BJ (cell line): ENCODE measurements at regions not wholly inside any gene's neighbourhood (a gene's known extent, or its start where the extent isn't known, plus 50 kb on each side); places are given as distances from the start of the nearest gene placed in this dataset.

ENCODE experiments used
- CTCF ChIA-PET: fragments of 350-600 bp; formaldehyde crosslinking; extraction: SDS; loops from one replicate; lab custom pipeline; 2021; ENCODE audit warnings: antibody characterized with exemption, inconsistent platforms; lab: Yijun Ruan, JAX
- POLR2A ChIA-PET: fragments of 300-600 bp; sonication (Branson Sonifier 250); formaldehyde crosslinking; extraction: SDS; loops from one replicate; lab custom pipeline; 2021; ENCODE audit warnings: antibody characterized with exemption; lab: Charles Lee
- DNase-seq: peaks from one replicate; pipeline ENCODE4 v3.0.0-alpha.2; 2011; ENCODE audit warnings: low read depth
- H3K27me3 ChIP-seq: 2 replicates; pipeline ENCODE4 v1.6.0; 2011; ENCODE audit warnings: low read length; ENCODE audit not compliant: control insufficient read depth, insufficient read depth
- H3K36me3 ChIP-seq: 2 replicates; pipeline ENCODE4 v1.5.1; 2011; ENCODE audit warnings: low read length; ENCODE audit not compliant: control insufficient read depth, insufficient read depth
- H3K4me3 ChIP-seq: 2 replicates; pipeline ENCODE4 v1.5.1; 2011; ENCODE audit warnings: low read depth, mild to moderate bottlenecking, control low read depth, low read length
- TF ChIP-seq, protein P1 (sequence below): IDR thresholded peaks from 2 replicates; pipeline ENCODE4 v1.5.1; 2011; ENCODE audit warnings: low read depth, mild to moderate bottlenecking, control low read depth, inconsistent platforms, low read length, moderate library complexity; ENCODE audit not compliant: insufficient read depth

DNA sequence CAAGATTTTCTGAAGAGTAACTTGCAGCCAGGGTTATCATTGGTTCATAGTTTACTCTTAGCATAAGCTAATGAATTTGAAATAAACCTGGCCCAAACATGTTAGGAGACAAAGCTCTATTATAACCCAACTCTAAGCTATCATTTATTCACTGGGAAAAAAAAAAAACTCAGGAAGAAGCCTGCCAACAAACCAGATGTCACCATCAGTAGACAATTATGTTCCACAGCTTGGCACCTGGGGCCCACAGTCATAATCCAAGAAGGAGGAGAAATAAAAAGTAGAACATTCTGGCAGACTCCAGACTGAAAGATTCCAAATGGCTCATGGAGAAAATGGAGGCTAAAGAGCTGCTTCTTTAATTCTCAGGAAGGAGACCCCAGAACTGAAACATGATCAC is 100.0 kb upstream of the CNR1 start:
- TF ChIP-seq, protein P1, sequence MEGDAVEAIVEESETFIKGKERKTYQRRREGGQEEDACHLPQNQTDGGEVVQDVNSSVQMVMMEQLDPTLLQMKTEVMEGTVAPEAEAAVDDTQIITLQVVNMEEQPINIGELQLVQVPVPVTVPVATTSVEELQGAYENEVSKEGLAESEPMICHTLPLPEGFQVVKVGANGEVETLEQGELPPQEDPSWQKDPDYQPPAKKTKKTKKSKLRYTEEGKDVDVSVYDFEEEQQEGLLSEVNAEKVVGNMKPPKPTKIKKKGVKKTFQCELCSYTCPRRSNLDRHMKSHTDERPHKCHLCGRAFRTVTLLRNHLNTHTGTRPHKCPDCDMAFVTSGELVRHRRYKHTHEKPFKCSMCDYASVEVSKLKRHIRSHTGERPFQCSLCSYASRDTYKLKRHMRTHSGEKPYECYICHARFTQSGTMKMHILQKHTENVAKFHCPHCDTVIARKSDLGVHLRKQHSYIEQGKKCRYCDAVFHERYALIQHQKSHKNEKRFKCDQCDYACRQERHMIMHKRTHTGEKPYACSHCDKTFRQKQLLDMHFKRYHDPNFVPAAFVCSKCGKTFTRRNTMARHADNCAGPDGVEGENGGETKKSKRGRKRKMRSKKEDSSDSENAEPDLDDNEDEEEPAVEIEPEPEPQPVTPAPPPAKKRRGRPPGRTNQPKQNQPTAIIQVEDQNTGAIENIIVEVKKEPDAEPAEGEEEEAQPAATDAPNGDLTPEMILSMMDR: no peak
- H3K4me3 ChIP-seq: no peak overlapping the region
- ChIA-PET CTCF (interaction anchor here (0.7 kb wide), 1 partner anchor 21 kb away, joined by 4 read pairs; no protein-coding TSS in a partner anchor), POLR2A (no interaction called here)
- H3K36me3 ChIP-seq: no peaks in the 10 kb centered on the region
- DNase-seq: no peak
- no peaks in the 10 kb centered on the region for H3K27me3 ChIP-seq

DNA sequence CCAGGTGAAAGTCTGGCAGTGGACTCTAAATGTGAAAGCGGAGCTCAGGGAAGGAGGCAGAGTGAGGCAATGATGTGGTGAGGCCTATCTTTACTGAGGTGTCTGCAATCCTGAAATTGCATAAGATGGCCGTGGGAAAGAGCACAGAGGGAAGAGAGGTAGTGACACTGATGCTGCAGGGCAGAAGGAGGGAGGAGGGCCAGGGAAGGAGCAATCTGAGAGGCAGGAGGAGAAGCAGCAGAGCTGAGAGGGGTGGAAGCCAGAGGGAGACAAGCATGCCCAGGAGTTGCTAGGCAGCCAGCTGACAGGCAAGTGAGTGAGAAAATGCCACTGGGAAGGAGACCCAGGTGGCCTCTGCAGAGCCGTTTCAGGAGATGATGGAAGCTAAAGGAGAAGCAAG is 97.4 kb upstream of the CNR1 start:
- Histone ChIP-seq H3K36me3 (no peaks in the 10 kb centered on the region), H3K4me3 (no peak overlapping the region), H3K27me3 (no peaks in the 10 kb centered on the region)
- CTCF ChIA-PET: no interaction called here
- TF ChIP-seq, protein P1: no peak
- DNase-seq: no peak
- POLR2A ChIA-PET: no interaction called here

DNA sequence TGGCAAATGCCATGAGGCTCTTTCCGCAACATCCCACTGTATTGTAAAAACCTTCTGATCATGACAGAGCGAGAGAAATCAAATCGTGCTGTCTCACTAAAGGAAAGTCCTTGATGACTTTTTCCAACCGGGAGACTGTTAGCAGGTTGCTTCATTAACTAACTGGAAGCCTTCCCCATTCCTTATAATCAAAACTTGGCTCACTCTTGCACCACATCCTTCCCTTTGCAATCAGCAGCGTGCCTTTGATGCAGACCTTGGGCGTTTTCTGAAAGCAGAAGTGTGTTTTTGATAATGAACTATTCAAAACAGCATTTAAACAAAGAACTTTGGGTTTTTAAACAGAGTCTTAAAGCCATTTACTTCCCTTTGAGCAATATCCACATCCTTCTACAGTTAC is 96.2 kb upstream of the CNR1 start:
- Histone ChIP-seq H3K36me3 (no peaks in the 10 kb centered on the region), H3K4me3 (no peak overlapping the region), H3K27me3 (no peaks in the 10 kb centered on the region)
- POLR2A ChIA-PET: no interaction called here
- TF ChIP-seq, protein P1: no peak
- CTCF ChIA-PET: no interaction called here
- no peak for DNase-seq

DNA sequence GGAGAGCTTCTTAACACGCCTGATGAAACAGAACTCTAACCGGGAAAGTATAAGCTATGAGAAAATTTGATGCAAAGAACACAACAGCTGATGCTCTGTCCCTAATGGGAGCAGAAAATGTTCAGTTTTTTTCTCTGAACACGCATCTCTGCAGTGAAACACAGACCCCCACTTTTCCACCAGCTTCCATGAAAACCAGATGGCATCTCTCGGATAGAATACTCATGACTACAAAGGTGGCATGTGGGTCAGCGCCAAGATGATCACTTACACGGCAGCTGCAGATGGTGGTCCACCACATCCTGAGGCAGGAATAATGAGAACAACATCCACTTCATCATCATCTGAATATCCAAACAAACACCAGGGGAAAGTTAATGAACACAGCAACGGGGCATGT is 85.2 kb upstream of the CNR1 start:
- TF ChIP-seq, protein P1: no peak
- DNase-seq: no peak
- CTCF ChIA-PET: no interaction called here
- no peaks in the 10 kb centered on the region for H3K36me3 ChIP-seq
- no peaks in the 10 kb centered on the region for H3K27me3 ChIP-seq
- POLR2A ChIA-PET: no interaction called here
- H3K4me3 ChIP-seq: no peak overlapping the region

DNA sequence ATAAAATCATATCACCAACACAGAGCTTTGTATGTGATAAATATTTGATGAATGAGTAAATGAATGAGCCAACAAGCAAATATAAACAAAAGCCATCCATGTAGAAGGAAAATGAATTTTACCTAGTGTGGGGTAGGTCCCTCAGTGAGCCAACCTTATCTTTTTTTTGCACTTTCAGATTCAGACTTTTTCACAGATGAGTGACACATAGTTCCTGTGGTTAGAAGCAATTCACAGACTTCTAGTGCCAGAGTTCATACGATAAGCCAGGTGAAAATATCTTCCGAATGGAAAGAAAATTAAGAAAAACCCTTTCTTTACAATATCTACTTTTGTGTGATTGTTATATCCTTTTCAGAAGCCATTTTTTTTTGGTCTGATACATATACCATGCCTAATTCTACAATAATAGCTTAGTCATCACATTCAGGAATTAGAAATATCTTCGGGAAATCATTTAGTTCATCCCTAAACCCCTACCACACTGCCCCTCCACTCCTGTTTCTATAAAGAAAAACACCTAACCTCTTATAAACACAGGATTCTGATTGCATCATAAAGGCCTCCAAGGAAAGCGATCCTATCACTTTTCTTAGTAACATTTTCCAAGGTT is 82.7 kb upstream of the CNR1 start:
- DNase-seq: no peak
- ChIA-PET POLR2A (no interaction called here), CTCF (interaction anchor here (1.1 kb wide), 1 partner anchor 49 kb away, joined by 3 read pairs; no protein-coding TSS in a partner anchor)
- no peaks in the 10 kb centered on the region for H3K36me3 ChIP-seq
- TF ChIP-seq, protein P1: no peak
- H3K27me3 ChIP-seq: no peaks in the 10 kb centered on the region
- no peak overlapping the region for H3K4me3 ChIP-seq
